ENCODE measurements at regions not wholly inside any gene's neighbourhood (a gene's known extent, or its start where the extent isn't known, plus 50 kb on each side); places are given as distances from the start of the nearest gene placed in this dataset.

DNA sequence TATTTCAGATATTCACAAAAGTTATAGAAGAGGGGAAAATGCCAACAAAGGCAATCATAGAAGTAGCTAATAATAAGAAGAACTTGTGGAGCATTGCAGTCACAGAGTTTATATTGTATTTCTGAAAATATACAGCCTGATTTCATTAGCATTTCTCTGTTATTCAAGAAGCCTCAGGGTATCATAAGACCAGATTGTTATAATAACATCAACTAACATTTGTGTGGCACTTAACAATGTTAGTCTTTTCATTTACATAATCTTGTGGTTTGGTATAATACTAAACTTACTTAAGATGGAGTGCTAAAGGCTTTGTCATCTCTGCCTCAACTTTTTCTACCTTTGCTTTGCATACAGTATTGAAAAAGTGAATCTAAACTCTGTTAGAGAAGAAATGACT, 61.6 kb upstream of the TACR1 start:
- TF ChIP-seq, protein P1, sequence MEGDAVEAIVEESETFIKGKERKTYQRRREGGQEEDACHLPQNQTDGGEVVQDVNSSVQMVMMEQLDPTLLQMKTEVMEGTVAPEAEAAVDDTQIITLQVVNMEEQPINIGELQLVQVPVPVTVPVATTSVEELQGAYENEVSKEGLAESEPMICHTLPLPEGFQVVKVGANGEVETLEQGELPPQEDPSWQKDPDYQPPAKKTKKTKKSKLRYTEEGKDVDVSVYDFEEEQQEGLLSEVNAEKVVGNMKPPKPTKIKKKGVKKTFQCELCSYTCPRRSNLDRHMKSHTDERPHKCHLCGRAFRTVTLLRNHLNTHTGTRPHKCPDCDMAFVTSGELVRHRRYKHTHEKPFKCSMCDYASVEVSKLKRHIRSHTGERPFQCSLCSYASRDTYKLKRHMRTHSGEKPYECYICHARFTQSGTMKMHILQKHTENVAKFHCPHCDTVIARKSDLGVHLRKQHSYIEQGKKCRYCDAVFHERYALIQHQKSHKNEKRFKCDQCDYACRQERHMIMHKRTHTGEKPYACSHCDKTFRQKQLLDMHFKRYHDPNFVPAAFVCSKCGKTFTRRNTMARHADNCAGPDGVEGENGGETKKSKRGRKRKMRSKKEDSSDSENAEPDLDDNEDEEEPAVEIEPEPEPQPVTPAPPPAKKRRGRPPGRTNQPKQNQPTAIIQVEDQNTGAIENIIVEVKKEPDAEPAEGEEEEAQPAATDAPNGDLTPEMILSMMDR (IDR thresholded peaks at IDR 0.05) = no peak
- no peak for TF ChIP-seq POLR2A (IDR thresholded peaks at IDR 0.05)
